Lung (tissue), 11 donors: ENCODE measurements at regions not wholly inside any gene's neighbourhood (a gene's known extent, or its start where the extent isn't known, plus 50 kb on each side); places are given as distances from the start of the nearest gene placed in this dataset.

Source experiments
- ATAC-seq: fragments of 200-7000 bp; cut with Tn5 transposase; one replicate; pipeline ENCODE4 v1.9.1; 2020; ENCODE audit warnings: moderate number of reproducible peaks; ENCODE audit not compliant: insufficient read depth, low FRiP score
- DNase-seq, 3 donors: peaks; one replicate each; pipeline ENCODE4 v3.0.0-alpha.2; 2013 to 2017
- H3K27ac ChIP-seq, 2 donors: one replicate each; pipeline ENCODE4 v1.5.1; 2013; ENCODE audit warnings: mild to moderate bottlenecking in 2 of 2, moderate library complexity in 2 of 2, control low read depth in 1 of 2, inconsistent platforms in 1 of 2, low read depth in 1 of 2, low read length in 1 of 2
- H3K27me3 ChIP-seq, 3 donors: one replicate each; pipeline ENCODE4 v1.5.1; 2013; ENCODE audit warnings: low read length in 2 of 3; ENCODE audit not compliant: control insufficient read depth in 3 of 3, insufficient read depth in 3 of 3
- H3K36me3 ChIP-seq, 4 donors: one replicate each; pipeline ENCODE4 v1.5.1; 2013; ENCODE audit warnings: low read length in 4 of 4, mild to moderate bottlenecking in 1 of 4, moderate library complexity in 1 of 4; ENCODE audit not compliant: control insufficient read depth in 4 of 4, insufficient read depth in 4 of 4
- H3K4me1 ChIP-seq, 5 donors: one replicate each; pipeline ENCODE4 v1.5.1; 2013; ENCODE audit warnings: low read length in 5 of 5, mild to moderate bottlenecking in 2 of 5, moderate library complexity in 1 of 5; ENCODE audit not compliant: control insufficient read depth in 5 of 5, insufficient read depth in 5 of 5
- H3K4me3 ChIP-seq: one replicate; pipeline ENCODE4 v1.5.1; 2013; ENCODE audit warnings: mild to moderate bottlenecking, control low read depth, moderate library complexity
- H3K9ac ChIP-seq, 2 donors: one replicate each; pipeline ENCODE4 v1.5.1; 2013; ENCODE audit warnings: low read length in 2 of 2, control low read depth in 1 of 2; ENCODE audit not compliant: insufficient read depth in 1 of 2
- H3K9me3 ChIP-seq, 4 donors: one replicate each; pipeline ENCODE4 v1.5.1; 2013; ENCODE audit warnings: low read length in 3 of 4, mild to moderate bottlenecking in 1 of 4, moderate library complexity in 1 of 4; ENCODE audit not compliant: control insufficient read depth in 4 of 4, insufficient read depth in 3 of 4
- CTCF ChIP-seq: IDR thresholded peaks from 2 replicates; pipeline ENCODE4 v1.5.1; 2012; ENCODE audit warnings: mild to moderate bottlenecking; ENCODE audit errors: control extremely low read depth, extremely low read depth
- WGBS, 2 donors: extraction: QIAGEN DNeasy Blood & Tissue Kit; methylation state at CpG; one replicate each; pipeline ENCODE4 v1.1.7; 2013; 5-methylcytosine and 5-hydroxymethylcytosine counted together
- donor health status: control.
- donor health status: control.
- donor health status: Bipolar disorder and iron deficiency.
- donor health status: healthy.
- donor health status: DM: yes; HTN: yes; CAD: no.

- no peak overlapping the region for H3K9ac ChIP-seq
- WGBS, 2 donors: 93 to 94% methylated on average over 3 of the region's 3 CpGs
- H3K27ac ChIP-seq: no peak overlapping the region
- ATAC-seq (no peak), DNase-seq (no peak)
- H3K4me3 ChIP-seq: no peak overlapping the region
- no peaks in the 10 kb centered on the region for H3K9me3 ChIP-seq
- H3K4me1 ChIP-seq: no peaks in the 10 kb centered on the region
- H3K36me3 ChIP-seq: no peaks in the 10 kb centered on the region
- H3K27me3 ChIP-seq: no peaks in the 10 kb centered on the region
- TF ChIP-seq CTCF: no peak
Observed at GRCh38 chr1:168640836-168641235, 64.4 kb downstream of the XCL1 start.

DNA sequence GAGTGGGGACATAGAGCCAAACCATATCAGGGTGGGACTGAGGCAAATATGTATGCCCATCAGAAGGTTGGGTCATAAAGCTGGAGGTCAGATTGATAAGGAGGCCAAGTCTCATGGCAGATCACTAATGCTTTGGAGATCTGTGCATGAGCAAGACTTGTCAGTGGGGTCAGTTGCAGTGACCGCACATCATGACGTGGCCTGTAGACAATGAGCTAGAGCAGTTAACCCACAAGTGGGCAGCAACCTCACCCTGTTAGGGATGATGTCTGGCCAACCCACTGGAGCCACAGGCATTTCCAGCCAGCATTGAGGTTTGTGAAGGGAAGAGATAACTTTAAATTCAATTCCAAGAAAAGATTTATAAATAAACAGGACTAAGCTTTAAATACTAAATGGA, 66.7 kb downstream of the XCL1 start:
- no peak for DNase-seq

More for the DNA sequence above, 66.7 kb downstream of the XCL1 start:
- Histone ChIP-seq H3K36me3 (no peaks in the 10 kb centered on the region), H3K27ac (no peak overlapping the region), H3K4me1 (no peaks in the 10 kb centered on the region), H3K9me3 (no peaks in the 10 kb centered on the region), H3K4me3 (no peak overlapping the region), H3K27me3 (no peaks in the 10 kb centered on the region), H3K9ac (no peak overlapping the region)
- ATAC-seq: no peak
- TF ChIP-seq CTCF: no peak
- 92 to 93% methylated on average over 2 of the region's 2 CpGs for WGBS, 2 donors
